HG02973 (cell line): ENCODE measurements at regions not wholly inside any gene's neighbourhood (a gene's known extent, or its start where the extent isn't known, plus 50 kb on each side); places are given as distances from the start of the nearest gene placed in this dataset.

Experiments used
- ATAC-seq: cut with Tn5 transposase; IDR thresholded peaks from one replicate; pipeline ENCODE4 v1.9.1; 2021; ENCODE audit warnings: moderate library complexity; ENCODE audit not compliant: unreplicated experiment

DNA sequence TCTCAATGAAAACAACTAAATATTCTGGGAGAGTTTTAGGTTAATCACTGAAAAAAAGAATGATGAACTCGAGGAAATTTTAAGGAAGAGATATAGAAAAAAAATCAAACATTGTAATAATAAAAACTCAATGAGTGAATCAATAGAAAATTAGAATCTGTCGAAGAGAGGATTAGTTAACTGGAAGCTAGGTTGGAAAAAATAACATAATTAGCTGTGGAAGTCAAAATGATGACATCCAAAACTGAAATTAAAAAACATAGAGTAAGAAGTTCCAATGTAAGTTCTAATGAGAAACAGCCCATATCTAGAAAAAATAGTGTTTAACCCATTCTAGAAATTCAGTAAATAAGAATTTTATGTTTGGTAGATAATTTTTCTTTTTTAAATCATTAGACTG, 299.3 kb upstream of the RARB start:
- ATAC-seq = no peak

- no peak for ATAC-seq
These were observed 297.1 kb upstream of the RARB start for GRCh38 chr3:25130724-25131520.

- ATAC-seq = no peak
These were observed 294.5 kb upstream of the RARB start for GRCh38 chr3:25133588-25133987.

DNA sequence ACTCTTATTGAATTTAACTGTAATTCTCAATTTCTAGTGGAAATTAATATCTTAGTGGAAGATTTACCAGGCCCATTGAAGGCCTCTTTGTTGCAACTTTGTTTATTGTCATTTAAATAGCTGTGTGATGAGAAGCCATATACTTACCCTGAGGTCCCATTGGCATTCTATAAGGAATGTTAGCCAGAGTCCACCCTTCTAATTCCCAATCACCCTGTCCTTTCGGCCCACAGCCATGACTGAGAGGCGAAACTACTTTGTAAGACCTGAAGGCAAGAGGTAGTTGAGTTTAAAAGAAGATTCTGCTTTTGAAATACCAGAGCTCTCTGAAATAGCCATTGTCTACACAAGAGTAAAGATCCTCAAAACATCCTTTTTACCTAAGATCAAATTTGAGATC, 290.5 kb upstream of the RARB start:
- ATAC-seq = no peak

- no peak for ATAC-seq
These were observed 288.8 kb upstream of the RARB start for GRCh38 chr3:25139267-25139666.

DNA sequence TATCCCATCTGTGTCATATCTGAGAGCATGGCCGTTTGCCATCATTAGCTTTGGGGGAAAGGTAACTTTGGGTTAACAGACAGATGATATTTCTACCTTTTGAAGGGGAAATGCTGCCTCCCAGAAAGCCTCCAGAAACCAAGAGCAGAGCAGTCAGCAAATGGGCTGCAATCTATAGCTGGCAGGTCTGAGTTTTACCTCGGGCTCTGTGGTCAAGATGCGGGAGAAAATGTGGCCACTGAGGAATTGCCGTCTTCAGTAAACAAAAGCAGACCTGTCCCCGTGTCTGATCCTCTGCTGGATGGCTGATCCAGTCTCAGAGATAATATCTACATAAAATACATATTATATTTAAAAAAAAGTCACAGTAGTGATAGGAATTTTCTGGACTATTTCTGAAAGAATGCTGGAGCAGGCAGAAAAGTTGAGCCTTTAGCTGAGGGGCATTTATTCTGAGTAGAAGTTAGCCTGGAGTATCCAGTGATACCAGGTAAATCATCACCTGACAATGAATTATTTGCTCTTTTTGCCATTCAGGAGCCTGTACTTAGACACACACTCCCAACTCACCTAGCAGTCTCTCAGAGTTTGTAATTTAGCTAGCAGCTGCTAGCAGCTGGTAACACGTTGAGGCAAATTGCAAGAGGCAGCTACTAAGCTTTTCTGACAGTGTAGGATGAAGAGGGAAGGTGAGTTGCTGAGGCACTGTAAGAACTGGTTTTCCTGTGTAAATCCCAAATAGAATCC, 285.3 kb upstream of the RARB start:
- no peak for ATAC-seq

GRCh38 chr3:25143356-25144025, 284.6 kb upstream of the RARB start:
- no peak for ATAC-seq

DNA sequence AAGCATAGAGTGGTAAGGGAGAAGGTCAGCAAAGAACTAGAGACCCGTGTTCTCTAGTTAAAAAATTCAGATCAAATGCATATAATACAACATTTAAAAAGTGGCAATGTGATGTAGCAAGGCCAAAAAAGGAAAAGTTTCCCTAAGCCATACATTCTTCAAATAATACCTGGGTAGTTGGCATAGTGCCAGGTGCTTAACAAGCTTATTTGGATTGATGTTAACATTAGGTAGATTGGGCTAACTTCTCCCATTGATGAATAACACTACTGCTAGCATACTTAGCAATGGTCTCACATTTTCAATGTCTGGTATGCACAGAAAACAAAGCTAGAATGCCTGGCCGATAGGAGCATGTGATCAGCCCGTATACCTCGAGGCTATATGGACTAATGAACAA, 283.6 kb upstream of the RARB start:
- no peak for ATAC-seq

DNA sequence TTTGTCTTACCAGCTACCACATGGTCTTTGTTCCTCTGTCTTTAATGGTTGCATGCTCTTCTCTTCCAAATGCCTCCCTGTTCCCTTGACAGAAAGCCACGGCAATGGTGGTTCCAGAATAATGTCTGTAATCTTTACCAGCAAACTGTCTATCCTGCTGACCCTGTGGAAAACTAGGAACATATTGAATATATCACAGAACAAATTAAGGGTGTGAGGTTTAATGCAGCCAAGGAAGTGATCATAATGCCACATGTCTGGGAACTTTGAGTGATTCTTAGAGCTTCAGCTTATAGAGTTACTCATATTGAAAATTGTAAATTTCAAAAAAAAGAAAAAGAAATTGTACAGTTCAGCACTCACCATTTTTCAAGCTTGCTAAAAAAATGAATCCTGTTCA, 282.9 kb upstream of the RARB start:
- ATAC-seq = no peak

DNA sequence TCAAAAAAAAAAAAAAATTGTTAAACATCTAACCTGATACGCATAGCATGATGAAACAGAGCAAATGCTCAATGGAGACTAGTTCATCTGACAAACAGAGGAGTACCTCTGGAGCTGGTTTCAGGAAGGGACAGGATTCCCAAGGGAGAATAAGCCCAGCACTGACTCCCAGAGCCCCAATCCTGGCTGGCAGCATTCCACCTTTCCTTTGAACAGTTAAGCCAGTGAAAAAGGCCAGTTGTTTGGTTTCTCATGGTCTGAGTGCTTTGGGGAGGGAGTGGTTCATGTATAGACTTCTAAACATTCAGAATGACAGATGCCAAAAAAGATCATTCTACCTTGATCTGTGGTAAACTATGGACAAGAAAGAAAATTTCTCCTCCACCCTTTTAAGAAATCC, 277.9 kb upstream of the RARB start:
- no peak for ATAC-seq

DNA sequence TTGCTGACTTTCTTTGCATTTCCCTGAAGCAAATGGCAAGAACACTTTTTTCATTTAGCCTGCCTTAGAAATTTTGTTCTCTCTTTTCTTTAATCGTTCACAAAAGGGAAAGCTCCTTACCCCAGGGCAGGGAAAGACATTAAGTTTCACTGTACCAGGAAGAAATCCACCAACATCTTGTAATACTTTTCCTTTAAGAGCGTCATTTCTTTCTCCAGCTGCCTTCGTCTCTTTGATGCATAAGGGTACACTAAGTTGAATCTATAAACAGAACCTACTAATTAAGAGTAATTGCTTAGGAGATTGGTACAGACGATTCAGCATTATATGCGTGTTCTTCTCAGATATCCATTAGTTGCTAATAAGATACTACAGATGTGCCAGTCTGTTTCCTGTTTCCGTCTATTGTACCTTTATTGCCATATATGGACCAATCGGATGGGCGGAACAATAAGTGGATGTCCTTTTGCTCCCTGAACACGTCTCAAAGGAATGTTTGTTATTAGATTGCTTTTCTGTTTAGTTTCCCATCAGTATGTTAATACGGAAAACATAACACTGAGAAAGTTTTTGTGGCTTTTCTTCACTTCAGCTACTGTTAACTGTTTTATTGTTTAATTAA, 276.7 kb upstream of the RARB start:
- ATAC-seq = no peak

- ATAC-seq = no peak
These were observed 276.2 kb upstream of the RARB start for GRCh38 chr3:25151903-25152295.

DNA sequence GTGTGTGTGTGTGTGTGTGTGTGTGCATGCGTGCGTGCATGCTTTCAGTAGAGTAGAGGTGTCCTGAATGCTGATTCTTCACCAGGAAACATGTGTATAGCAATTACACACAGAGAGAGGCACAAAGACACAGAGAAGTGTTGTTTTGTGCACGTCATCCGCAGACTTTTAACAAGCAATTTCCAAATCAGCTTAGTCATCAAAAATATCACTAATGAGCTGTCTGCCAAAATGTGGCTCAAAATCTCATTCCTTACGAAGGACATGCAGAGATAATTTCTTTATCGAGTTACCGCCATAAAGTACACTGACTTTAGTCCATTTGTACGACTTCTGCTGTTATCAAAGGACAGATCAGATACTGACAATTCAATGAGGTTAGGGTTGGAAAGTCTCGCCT, 274.9 kb upstream of the RARB start:
- ATAC-seq = no peak

GRCh38 chr3:25153561-25153960, 274.5 kb upstream of the RARB start:
- no peak for ATAC-seq

DNA sequence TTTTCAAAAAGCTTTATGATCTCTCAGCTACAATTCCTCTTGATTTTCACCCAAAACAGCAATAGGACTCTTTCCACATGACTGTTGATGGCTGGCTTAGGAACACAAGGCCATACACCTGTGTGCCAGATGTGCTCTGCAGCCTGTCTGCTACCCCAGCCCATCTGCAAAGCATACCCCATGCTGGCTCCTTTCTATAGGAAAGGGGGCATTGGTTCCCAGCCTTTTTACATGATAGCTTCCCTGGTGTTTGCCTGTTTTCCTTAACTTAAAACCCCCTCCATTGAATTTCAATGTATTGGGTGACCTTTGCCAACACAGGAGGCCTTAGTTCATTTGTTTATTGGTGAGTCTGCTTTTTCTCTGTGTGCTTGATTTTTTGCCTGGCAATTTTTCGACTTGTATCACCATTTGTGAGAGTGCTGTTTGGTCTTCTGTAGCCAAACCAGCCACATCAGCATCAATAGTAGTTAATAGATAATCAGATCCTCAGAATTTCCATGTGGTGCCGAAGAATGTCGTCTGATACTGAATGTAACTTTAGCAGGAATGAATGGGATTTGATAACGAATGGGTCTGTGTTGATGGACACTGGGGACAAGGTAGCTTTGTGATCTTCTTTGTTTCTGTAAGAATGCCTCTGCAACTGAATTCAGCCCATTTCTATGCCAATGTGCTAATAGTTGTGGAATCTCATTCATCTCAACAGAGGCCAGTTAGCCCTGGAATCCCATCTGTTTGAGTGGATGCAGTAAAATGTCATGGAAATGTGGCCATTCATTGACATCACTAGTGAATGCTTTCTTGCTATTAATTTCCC, 272.2 kb upstream of the RARB start:
- no peak for ATAC-seq

GRCh38 chr3:25156626-25157025, 271.4 kb upstream of the RARB start:
- ATAC-seq = no peak

DNA sequence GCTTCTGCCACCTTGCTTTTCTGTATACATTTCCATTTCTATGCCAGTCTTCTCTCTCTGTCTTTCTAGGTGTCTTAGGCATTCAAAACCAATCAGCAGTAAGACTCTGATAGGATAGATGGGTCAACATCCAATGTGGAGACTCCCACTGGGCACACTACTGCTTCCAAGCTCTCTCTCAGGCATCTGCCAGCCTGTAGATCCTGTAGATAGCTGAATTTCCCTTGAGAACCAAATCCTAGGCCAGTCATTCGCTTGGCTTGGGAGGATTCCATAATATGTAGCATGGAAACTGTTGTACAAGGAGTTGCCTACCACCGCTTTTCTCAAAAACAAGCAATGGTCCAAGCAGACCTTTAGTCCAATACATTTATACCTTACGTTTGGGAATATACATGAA, 262.8 kb upstream of the RARB start:
- no peak for ATAC-seq

DNA sequence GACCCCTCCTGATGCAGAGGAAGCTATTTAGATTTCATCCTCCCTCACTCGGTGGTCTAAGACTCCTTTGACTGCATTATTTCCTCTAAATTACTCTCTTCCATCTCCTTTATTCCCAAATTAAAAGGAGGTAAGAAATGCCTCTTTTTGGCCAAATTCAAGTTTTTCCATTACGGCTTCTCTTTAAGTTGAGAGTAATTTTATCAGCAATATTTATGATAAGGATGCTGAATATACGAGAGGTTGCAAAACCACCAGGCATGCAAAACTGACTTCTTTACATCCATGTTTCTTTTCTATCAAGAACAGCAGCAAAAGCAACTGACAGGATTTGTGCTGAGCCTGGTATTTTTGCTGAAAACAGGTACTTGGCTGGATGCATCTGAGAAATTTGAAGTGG, 262.0 kb upstream of the RARB start:
- no peak for ATAC-seq

- no peak for ATAC-seq
These were observed 258.9 kb upstream of the RARB start for GRCh38 chr3:25169151-25169550.

DNA sequence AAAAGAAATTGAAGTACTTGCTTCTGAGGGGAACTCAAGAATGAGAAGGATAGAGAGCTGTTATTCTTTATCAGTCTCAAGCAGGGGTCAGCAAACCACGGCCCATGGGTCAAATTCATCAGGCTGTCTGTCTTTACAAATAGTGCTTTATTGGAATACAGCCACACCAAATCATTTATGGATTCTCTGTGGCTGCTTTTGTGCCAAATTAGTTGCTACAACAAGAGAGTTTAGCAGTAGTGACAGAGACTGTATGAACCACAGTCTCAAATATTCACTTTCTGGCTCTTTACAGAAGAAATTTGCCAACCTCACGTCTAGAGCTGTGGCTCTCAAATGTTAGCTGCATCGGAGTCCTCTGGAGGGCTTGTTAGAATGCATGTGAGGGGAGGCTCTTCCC, 258.0 kb upstream of the RARB start:
- ATAC-seq = no peak
